Choroid plexus epithelial cell (primary cell): ENCODE measurements at regions not wholly inside any gene's neighbourhood (a gene's known extent, or its start where the extent isn't known, plus 50 kb on each side); places are given as distances from the start of the nearest gene placed in this dataset.

Experiments
- DNase-seq: peaks from one replicate; pipeline ENCODE4 v3.0.0-alpha.2; 2010; ENCODE audit warnings: low read depth
- H3K4me3 ChIP-seq: 2 replicates; pipeline ENCODE4 v1.5.1; 2011; ENCODE audit warnings: low read depth, mild to moderate bottlenecking, control low read depth, low read length, moderate library complexity
- CTCF ChIP-seq: conservative IDR thresholded peaks from 2 replicates; pipeline ENCODE4 v1.5.1; 2011; ENCODE audit warnings: low read depth, mild to moderate bottlenecking, control low read depth, inconsistent platforms, low read length, moderate library complexity

GRCh38 chr3:30305021-30305420, 301.4 kb upstream of the TGFBR2 start:
- no peak overlapping the region for H3K4me3 ChIP-seq
- no peak for DNase-seq
- TF ChIP-seq CTCF: no peak

- DNase-seq: no peak
- H3K4me3 ChIP-seq: no peak overlapping the region
- TF ChIP-seq CTCF: no peak
These were observed 299.5 kb upstream of the TGFBR2 start for GRCh38 chr3:30306896-30307295.

GRCh38 chr3:30307372-30307950, 298.9 kb upstream of the TGFBR2 start:
- no peak for DNase-seq
- H3K4me3 ChIP-seq: no peak overlapping the region
- no peak for TF ChIP-seq CTCF

GRCh38 chr3:30308131-30308530, 298.3 kb upstream of the TGFBR2 start:
- no peak for TF ChIP-seq CTCF
- no peak overlapping the region for H3K4me3 ChIP-seq
- peak; percentile 60 for DNase-seq

- DNase-seq: peak; percentile 69
- H3K4me3 ChIP-seq: no peak overlapping the region
- no peak for TF ChIP-seq CTCF
These were observed 296.1 kb upstream of the TGFBR2 start for GRCh38 chr3:30309961-30310954.

GRCh38 chr3:30311781-30312180, 294.6 kb upstream of the TGFBR2 start:
- H3K4me3 ChIP-seq: no peak overlapping the region
- DNase-seq: no peak
- no peak for TF ChIP-seq CTCF
